Mesenchymal stem cell (in vitro differentiated cells and primary cell): ENCODE measurements at regions not wholly inside any gene's neighbourhood (a gene's known extent, or its start where the extent isn't known, plus 50 kb on each side); places are given as distances from the start of the nearest gene placed in this dataset.

Source experiments
- DNase-seq: peaks from one replicate; pipeline ENCODE4 v3.0.0-alpha.2; 2013
- H2AFZ ChIP-seq: one replicate; pipeline ENCODE4 v1.6.1; 2013; ENCODE audit warnings: low read depth, mild to moderate bottlenecking, control low read depth, inconsistent platforms, low read length, moderate library complexity
- H2AK5ac ChIP-seq: 2 replicates; pipeline ENCODE4 v1.6.1; 2013; ENCODE audit warnings: low read length, moderate library complexity, mild to moderate bottlenecking, inconsistent platforms; ENCODE audit not compliant: severe bottlenecking
- H2BK120ac ChIP-seq: one replicate; pipeline ENCODE4 v1.6.1; 2013; ENCODE audit warnings: low read depth, mild to moderate bottlenecking, inconsistent platforms, low read length, moderate library complexity
- H2BK12ac ChIP-seq, 2 experiments: one replicate each; pipeline ENCODE4 v1.6.1; 2013; ENCODE audit warnings: inconsistent platforms in 2 of 2, low read length in 2 of 2, mild to moderate bottlenecking in 2 of 2, moderate library complexity in 2 of 2, control low read depth in 1 of 2
- H2BK15ac ChIP-seq: one replicate; pipeline ENCODE4 v1.6.1; 2013; ENCODE audit warnings: mild to moderate bottlenecking, low read depth, inconsistent platforms; ENCODE audit not compliant: poor library complexity, severe bottlenecking
- H2BK5ac ChIP-seq: 2 replicates; pipeline ENCODE4 v1.6.1; 2013; ENCODE audit warnings: low read depth, mild to moderate bottlenecking, low read length, control low read depth, inconsistent platforms; ENCODE audit not compliant: poor library complexity, severe bottlenecking
- H3K14ac ChIP-seq, 2 experiments: one replicate each; pipeline ENCODE4 v1.6.1; 2013; ENCODE audit warnings: inconsistent platforms in 2 of 2, low read length in 2 of 2, control low read depth in 1 of 2, mild to moderate bottlenecking in 1 of 2, moderate library complexity in 1 of 2
- H3K18ac ChIP-seq, 2 experiments: one replicate each; pipeline ENCODE4 v1.6.1; 2013; ENCODE audit warnings: inconsistent platforms in 2 of 2, low read length in 2 of 2, control low read depth in 1 of 2, low read depth in 1 of 2, mild to moderate bottlenecking in 1 of 2
- H3K23ac ChIP-seq, 2 experiments: one replicate each; pipeline ENCODE4 v1.6.1; 2013; ENCODE audit warnings: inconsistent platforms in 2 of 2, low read length in 2 of 2, mild to moderate bottlenecking in 2 of 2, moderate library complexity in 2 of 2, control low read depth in 1 of 2
- H3K27ac ChIP-seq: 2 replicates; pipeline ENCODE4 v1.5.1; 2013; ENCODE audit warnings: mild to moderate bottlenecking, moderate library complexity, low read length, control low read depth, inconsistent platforms; ENCODE audit not compliant: poor library complexity, severe bottlenecking
- H3K27me3 ChIP-seq, 2 experiments: 2 replicates each; pipeline versions ENCODE4 v1.6.1 to v1.7.0; 2013; ENCODE audit warnings: low read length in 2 of 2, mild to moderate bottlenecking in 2 of 2, moderate library complexity in 2 of 2, control low read depth in 1 of 2, inconsistent platforms in 1 of 2; ENCODE audit not compliant: control insufficient read depth in 1 of 2, insufficient read depth in 1 of 2
- H3K36me3 ChIP-seq, 2 experiments: 2 replicates each; pipeline versions ENCODE4 v1.6.1 to v1.7.0; 2013; ENCODE audit warnings: low read length in 2 of 2, control low read depth in 1 of 2, inconsistent platforms in 1 of 2, low read depth in 1 of 2, mild to moderate bottlenecking in 1 of 2; ENCODE audit not compliant: insufficient read depth in 2 of 2, control insufficient read depth in 1 of 2
- H3K4ac ChIP-seq, 2 experiments: one replicate each; pipeline ENCODE4 v1.6.1; 2013; ENCODE audit warnings: inconsistent platforms in 2 of 2, low read length in 2 of 2, mild to moderate bottlenecking in 2 of 2, moderate library complexity in 2 of 2, control low read depth in 1 of 2, low read depth in 1 of 2
- H3K4me1 ChIP-seq: 2 replicates; pipeline ENCODE4 v1.6.1; 2013; ENCODE audit warnings: low read depth, low read length, control low read depth; ENCODE audit not compliant: control insufficient read depth, insufficient read depth
- H3K4me2 ChIP-seq: 2 replicates; pipeline ENCODE4 v1.6.1; 2013; ENCODE audit warnings: low read length, mild to moderate bottlenecking, inconsistent platforms; ENCODE audit not compliant: poor library complexity, severe bottlenecking
- H3K4me3 ChIP-seq, 2 experiments: 2 replicates each; pipeline versions ENCODE4 v1.5.1 to v1.7.0; 2013; ENCODE audit warnings: low read length in 2 of 2, mild to moderate bottlenecking in 2 of 2, control low read depth in 1 of 2, low read depth in 1 of 2; ENCODE audit not compliant: insufficient read depth in 1 of 2
- H3K79me1 ChIP-seq: replicated peaks from 2 replicates; pipeline ENCODE4 v1.6.1; 2013; ENCODE audit warnings: mild to moderate bottlenecking, control low read depth, low read length, inconsistent platforms; ENCODE audit not compliant: poor library complexity, severe bottlenecking
- H3K9ac ChIP-seq: 2 replicates; pipeline ENCODE4 v1.7.0; 2013; ENCODE audit warnings: mild to moderate bottlenecking, low read length, moderate library complexity
- H3K9me3 ChIP-seq: 2 replicates; pipeline ENCODE4 v1.7.0; 2013; ENCODE audit warnings: mild to moderate bottlenecking, low read length; ENCODE audit not compliant: control insufficient read depth
- H4K8ac ChIP-seq: one replicate; pipeline ENCODE4 v1.6.1; 2013; ENCODE audit warnings: inconsistent platforms, mild to moderate bottlenecking, low read length, moderate library complexity
- H4K91ac ChIP-seq: one replicate; pipeline ENCODE4 v1.6.1; 2013; ENCODE audit warnings: mild to moderate bottlenecking, low read length, inconsistent platforms
- WGBS: methylation state at CpG from one replicate; pipeline ENCODE4 v1.1.7; 2013; ENCODE audit warnings: mixed read lengths; 5-methylcytosine and 5-hydroxymethylcytosine counted together

- no peak overlapping the region for H3K9ac ChIP-seq
- no peak overlapping the region for H3K23ac ChIP-seq
- H2BK12ac ChIP-seq = no peak overlapping the region
- DNase-seq = no peak
- no peak overlapping the region for H2BK120ac ChIP-seq
- H3K18ac ChIP-seq = no peak overlapping the region
- H3K4me3 ChIP-seq = no peak overlapping the region
- H2BK5ac ChIP-seq = no peak overlapping the region
- H2AK5ac ChIP-seq = no peak overlapping the region
- H3K4ac ChIP-seq = no peak overlapping the region
- no peak overlapping the region for H2BK15ac ChIP-seq
- H3K36me3 ChIP-seq = no peaks in the 10 kb centered on the region
- no peak overlapping the region for H3K27ac ChIP-seq
- peaks cover 16% of the 10 kb centered on the region for H3K9me3 ChIP-seq
- H3K27me3 ChIP-seq = peaks cover 0 to 7% of the 10 kb centered on the region in 2 experiments
- H4K8ac ChIP-seq = no peak overlapping the region
- H4K91ac ChIP-seq = no peak overlapping the region
- H3K14ac ChIP-seq = no peak overlapping the region
- no peaks in the 10 kb centered on the region for H3K79me1 ChIP-seq
- H2AFZ ChIP-seq = no peak overlapping the region
- H3K4me1 ChIP-seq = peaks cover 3% of the 10 kb centered on the region
- no peak overlapping the region for H3K4me2 ChIP-seq
These were observed 182.6 kb upstream of the ZMIZ1 start for GRCh38 chr10:78886129-78886528.

GRCh38 chr10:78889536-78890063 is 179.2 kb upstream of the ZMIZ1 start:
- H4K8ac ChIP-seq = no peak overlapping the region
- no peak overlapping the region for H3K4me2 ChIP-seq
- no peak overlapping the region for H2BK5ac ChIP-seq
- peaks cover 16% of the 10 kb centered on the region for H3K9me3 ChIP-seq
- 78% methylated on average over 7 of the region's 7 CpGs for WGBS
- no peak overlapping the region for H3K9ac ChIP-seq
- no peak overlapping the region for H3K18ac ChIP-seq
- no peak overlapping the region for H2BK15ac ChIP-seq
- H4K91ac ChIP-seq = no peak overlapping the region
- H2BK120ac ChIP-seq = no peak overlapping the region
- no peak overlapping the region for H2AK5ac ChIP-seq
- H3K27ac ChIP-seq = no peak overlapping the region
- no peaks in the 10 kb centered on the region for H3K79me1 ChIP-seq
- no peak overlapping the region for H3K14ac ChIP-seq
- peaks cover 10 to 13% of the 10 kb centered on the region in 2 experiments for H3K27me3 ChIP-seq
- H2AFZ ChIP-seq = no peak overlapping the region
- no peak overlapping the region for H3K4me3 ChIP-seq
- H2BK12ac ChIP-seq = no peak overlapping the region
- H3K4me1 ChIP-seq = peaks cover 3% of the 10 kb centered on the region
- no peak for DNase-seq
- no peak overlapping the region for H3K4ac ChIP-seq
- no peak overlapping the region for H3K23ac ChIP-seq
- no peaks in the 10 kb centered on the region for H3K36me3 ChIP-seq

- peaks cover 3% of the 10 kb centered on the region for H3K4me1 ChIP-seq
- H3K4me2 ChIP-seq = no peak overlapping the region
- peaks cover 10 to 15% of the 10 kb centered on the region in 2 experiments for H3K27me3 ChIP-seq
- no peak overlapping the region for H2BK120ac ChIP-seq
- no peak overlapping the region for H2BK5ac ChIP-seq
- H2BK12ac ChIP-seq = no peak overlapping the region
- no peak overlapping the region for H2AK5ac ChIP-seq
- no peak overlapping the region for H3K4ac ChIP-seq
- H4K8ac ChIP-seq = no peak overlapping the region
- no peak overlapping the region for H2BK15ac ChIP-seq
- DNase-seq = no peak
- H3K36me3 ChIP-seq = no peaks in the 10 kb centered on the region
- H3K9ac ChIP-seq = no peak overlapping the region
- H2AFZ ChIP-seq = no peak overlapping the region
- no peak overlapping the region for H3K14ac ChIP-seq
- no peak overlapping the region for H3K27ac ChIP-seq
- H3K79me1 ChIP-seq = no peaks in the 10 kb centered on the region
- H3K4me3 ChIP-seq = no peak overlapping the region
- H3K23ac ChIP-seq = no peak overlapping the region
- 98% methylated on average over 2 of the region's 3 CpGs for WGBS
- no peak overlapping the region for H3K18ac ChIP-seq
- no peak overlapping the region for H4K91ac ChIP-seq
- peaks cover 16% of the 10 kb centered on the region for H3K9me3 ChIP-seq
These were observed 178.3 kb upstream of the ZMIZ1 start for GRCh38 chr10:78890506-78890905.

- Histone ChIP-seq H3K27ac (no peak overlapping the region), H3K14ac (no peak overlapping the region), H2BK120ac (no peak overlapping the region), H3K36me3 (no peaks in the 10 kb centered on the region), H3K27me3 (peaks cover 10 to 15% of the 10 kb centered on the region in 2 experiments), H3K4ac (no peak overlapping the region), H3K4me3 (no peak overlapping the region), H3K4me2 (no peak overlapping the region), H2BK5ac (no peak overlapping the region), H3K18ac (no peak overlapping the region), H3K9ac (no peak overlapping the region), H2BK12ac (no peak overlapping the region), H4K91ac (peak overlapping the region; percentile 1), H4K8ac (no peak overlapping the region), H3K9me3 (peaks cover 3% of the 10 kb centered on the region), H3K4me1 (peaks cover 3% of the 10 kb centered on the region), H3K23ac (no peak overlapping the region), H3K79me1 (no peaks in the 10 kb centered on the region), H2AK5ac (no peak overlapping the region), H2BK15ac (no peak overlapping the region), H2AFZ (no peak overlapping the region)
- DNase-seq = no peak
- WGBS = 82% methylated on average over 2 of the region's 2 CpGs
These were observed 177.0 kb upstream of the ZMIZ1 start for GRCh38 chr10:78891741-78892140.
